ENCODE measurements at regions not wholly inside any gene's neighbourhood (a gene's known extent, or its start where the extent isn't known, plus 50 kb on each side); places are given as distances from the start of the nearest gene placed in this dataset.

- TF ChIP-seq CTCF (IDR thresholded peaks at IDR 0.05) (no peak), POLR2AphosphoS5 (IDR thresholded peaks at IDR 0.05) (no peak), POLR2A (IDR thresholded peaks at IDR 0.05) (no peak)
Observed at GRCh38 chr1:65558215-65558614, 137.7 kb downstream of the LEPR start.

Data from prostate gland (tissue), 2 donors.